Stimulated activated memory B cell treated with anti-CD40 and anti-IgM and Interleukin-4, amounts not matched to agents 10 μg/mL and 1 μg/mL and 100 μg/mL, for 72 hours (primary cell): ENCODE measurements at regions not wholly inside any gene's neighbourhood (a gene's known extent, or its start where the extent isn't known, plus 50 kb on each side); places are given as distances from the start of the nearest gene placed in this dataset.
A peak's percentile ranks its signal among the peaks of the same experiment; 100 is the strongest.

Experiments used
- ATAC-seq: fragments of 150-1000 bp; cut with Tn5 transposase; 2 replicates; pipeline ENCODE4 v1.10.0; 2021
- H3K27ac Mint-ChIP-seq: one replicate; pipeline ENCODE4 v1.8.0; 2022; ENCODE audit warnings: mild to moderate bottlenecking, mixed read lengths
- H3K27me3 Mint-ChIP-seq: one replicate; pipeline ENCODE4 v1.8.0; 2022; ENCODE audit warnings: mixed read lengths
- H3K36me3 Mint-ChIP-seq: one replicate; pipeline ENCODE4 v1.8.0; 2022; ENCODE audit warnings: mixed read lengths
- H3K4me1 Mint-ChIP-seq: one replicate; pipeline ENCODE4 v1.8.0; 2022; ENCODE audit warnings: mixed read lengths
- H3K4me3 Mint-ChIP-seq: one replicate; pipeline ENCODE4 v1.8.0; 2022; ENCODE audit warnings: mild to moderate bottlenecking, moderate library complexity, mixed read lengths
- H3K9me3 Mint-ChIP-seq: one replicate; pipeline ENCODE4 v1.8.0; 2022; ENCODE audit warnings: mixed read lengths

DNA sequence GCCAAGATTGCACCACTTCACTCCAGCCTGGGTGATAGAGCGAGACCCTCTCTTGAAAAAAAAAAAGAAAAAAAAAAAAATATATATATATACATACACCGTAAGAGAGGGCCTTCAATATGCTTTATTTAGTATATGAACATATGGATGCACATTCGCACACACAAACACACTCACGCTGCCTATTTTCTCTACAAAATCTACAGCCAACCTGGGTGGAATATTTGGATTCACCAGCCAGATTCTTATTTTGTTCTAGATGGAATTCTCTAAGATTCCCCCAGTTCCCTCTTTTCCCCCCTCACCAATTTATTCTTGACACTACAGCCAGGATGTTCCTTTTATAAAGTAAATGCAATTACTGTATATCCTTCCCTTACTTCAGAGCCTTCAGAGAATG lies 131.6 kb downstream of the TM2D1 start:
- no peaks in the 10 kb centered on the region for H3K4me1 Mint-ChIP-seq
- H3K36me3 Mint-ChIP-seq: no peaks in the 10 kb centered on the region
- peaks cover 45% of the 10 kb centered on the region for H3K27me3 Mint-ChIP-seq
- no peaks in the 10 kb centered on the region for H3K9me3 Mint-ChIP-seq
- H3K4me3 Mint-ChIP-seq: no peak overlapping the region
- H3K27ac Mint-ChIP-seq: no peak overlapping the region
- ATAC-seq: no peak

DNA sequence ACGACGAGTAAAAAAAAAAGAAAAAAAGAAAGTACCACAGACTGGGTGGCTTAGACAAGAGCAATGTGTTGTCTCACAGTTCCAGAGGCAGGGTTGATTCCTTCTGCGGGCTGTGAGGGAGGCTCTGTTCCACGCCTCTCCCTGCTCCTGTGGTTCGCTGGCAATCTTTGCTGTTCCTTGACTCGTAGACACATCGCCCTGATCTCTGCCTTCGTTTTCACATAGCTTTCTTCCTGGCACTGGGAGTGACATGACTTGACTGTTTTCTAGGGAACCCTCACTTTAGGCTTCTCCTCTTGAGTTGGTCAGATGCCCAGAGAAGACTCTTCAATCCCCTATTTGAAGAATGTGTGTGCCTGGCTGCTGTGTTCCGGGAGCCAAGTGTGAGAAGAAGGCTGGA lies 133.6 kb downstream of the TM2D1 start:
- Mint-ChIP-seq H3K27me3 (peaks cover 31% of the 10 kb centered on the region), H3K27ac (no peak overlapping the region), H3K4me3 (no peak overlapping the region), H3K4me1 (no peaks in the 10 kb centered on the region), H3K36me3 (no peaks in the 10 kb centered on the region), H3K9me3 (no peaks in the 10 kb centered on the region)
- no peak for ATAC-seq

GRCh38 chr1:61588736-61589672 lies 135.9 kb downstream of the TM2D1 start:
- ATAC-seq: peak; percentile 77
- no peaks in the 10 kb centered on the region for H3K36me3 Mint-ChIP-seq
- H3K27ac Mint-ChIP-seq: no peak overlapping the region
- H3K27me3 Mint-ChIP-seq: peaks cover 36% of the 10 kb centered on the region
- no peaks in the 10 kb centered on the region for H3K9me3 Mint-ChIP-seq
- H3K4me1 Mint-ChIP-seq: no peaks in the 10 kb centered on the region
- H3K4me3 Mint-ChIP-seq: no peak overlapping the region

DNA sequence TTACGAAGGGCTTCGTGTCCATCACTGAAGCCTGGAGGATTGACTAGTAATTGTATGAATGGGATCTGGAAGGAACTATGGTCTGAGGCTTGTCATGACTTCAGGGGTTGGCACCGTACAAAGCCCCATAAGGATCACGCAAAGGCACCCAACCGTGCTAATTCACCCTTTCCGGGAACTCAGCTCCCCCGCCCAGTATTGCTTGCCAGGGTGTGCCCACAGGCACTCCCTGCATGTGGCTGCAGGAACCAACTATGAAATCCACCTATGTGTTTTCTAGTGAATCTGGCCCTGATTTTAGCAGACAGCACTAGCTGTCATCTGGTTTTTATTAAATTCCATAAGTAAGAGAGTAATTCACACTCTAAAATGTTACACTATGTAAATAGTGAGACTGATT lies 139.2 kb downstream of the TM2D1 start:
- no peak for ATAC-seq
- Mint-ChIP-seq H3K4me3 (no peak overlapping the region), H3K36me3 (no peaks in the 10 kb centered on the region), H3K4me1 (no peaks in the 10 kb centered on the region), H3K9me3 (no peaks in the 10 kb centered on the region), H3K27ac (no peak overlapping the region), H3K27me3 (peaks cover 11% of the 10 kb centered on the region)

- H3K9me3 Mint-ChIP-seq: no peaks in the 10 kb centered on the region
- ATAC-seq: no peak
- no peaks in the 10 kb centered on the region for H3K4me1 Mint-ChIP-seq
Observed at GRCh38 chr1:61583703-61584102, 141.2 kb downstream of the TM2D1 start.

DNA sequence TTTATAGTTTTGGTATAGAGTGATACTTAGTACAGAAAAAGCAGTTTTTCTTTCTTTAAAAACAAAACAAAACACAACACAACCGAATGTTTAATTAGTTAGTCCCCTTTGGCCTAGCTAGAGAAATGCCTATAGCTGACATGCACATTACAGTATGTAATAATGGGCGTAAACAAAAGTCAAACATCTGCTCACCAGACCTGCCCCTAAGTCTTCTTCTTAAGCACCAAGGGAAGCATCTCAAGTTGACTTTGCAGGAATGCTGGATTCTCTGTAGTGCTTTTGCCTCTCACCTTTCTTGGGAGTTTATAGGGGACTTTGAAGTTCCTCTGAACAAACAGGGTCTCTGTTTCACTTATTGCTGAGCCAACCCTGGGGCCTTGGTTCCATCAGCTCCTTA lies 143.7 kb downstream of the TM2D1 start:
- H3K4me3 Mint-ChIP-seq: no peak overlapping the region
- H3K27me3 Mint-ChIP-seq: peaks cover 36% of the 10 kb centered on the region
- H3K36me3 Mint-ChIP-seq: no peaks in the 10 kb centered on the region
- no peaks in the 10 kb centered on the region for H3K4me1 Mint-ChIP-seq
- H3K9me3 Mint-ChIP-seq: no peaks in the 10 kb centered on the region
- ATAC-seq: no peak
- no peak overlapping the region for H3K27ac Mint-ChIP-seq

More at GRCh38 chr1:61583703-61584102, 141.2 kb downstream of the TM2D1 start:
- Mint-ChIP-seq H3K36me3 (no peaks in the 10 kb centered on the region), H3K4me3 (no peak overlapping the region), H3K27ac (no peak overlapping the region), H3K27me3 (peaks cover 24% of the 10 kb centered on the region)

- Mint-ChIP-seq H3K27me3 (peaks cover 31% of the 10 kb centered on the region), H3K4me3 (no peak overlapping the region), H3K4me1 (no peaks in the 10 kb centered on the region), H3K27ac (no peak overlapping the region), H3K36me3 (no peaks in the 10 kb centered on the region), H3K9me3 (no peaks in the 10 kb centered on the region)
- no peak for ATAC-seq
Observed at GRCh38 chr1:61580417-61580816, 144.5 kb downstream of the TM2D1 start.

GRCh38 chr1:61579802-61580201 lies 145.1 kb downstream of the TM2D1 start:
- H3K27me3 Mint-ChIP-seq: peaks cover 28% of the 10 kb centered on the region
- no peaks in the 10 kb centered on the region for H3K4me1 Mint-ChIP-seq
- no peak overlapping the region for H3K27ac Mint-ChIP-seq
- H3K36me3 Mint-ChIP-seq: no peaks in the 10 kb centered on the region
- no peaks in the 10 kb centered on the region for H3K9me3 Mint-ChIP-seq
- ATAC-seq: no peak
- H3K4me3 Mint-ChIP-seq: no peak overlapping the region

GRCh38 chr1:61572046-61572445 lies 152.9 kb downstream of the TM2D1 start:
- no peaks in the 10 kb centered on the region for H3K9me3 Mint-ChIP-seq
- H3K4me3 Mint-ChIP-seq: no peak overlapping the region

GRCh38 chr1:61570191-61570590 lies 154.8 kb downstream of the TM2D1 start:
- no peaks in the 10 kb centered on the region for H3K36me3 Mint-ChIP-seq
- H3K9me3 Mint-ChIP-seq: peaks cover 6% of the 10 kb centered on the region
- no peak overlapping the region for H3K27ac Mint-ChIP-seq
- no peaks in the 10 kb centered on the region for H3K4me1 Mint-ChIP-seq
- no peak overlapping the region for H3K4me3 Mint-ChIP-seq
- H3K27me3 Mint-ChIP-seq: no peaks in the 10 kb centered on the region
- no peak for ATAC-seq

More at GRCh38 chr1:61572046-61572445, 152.9 kb downstream of the TM2D1 start:
- no peaks in the 10 kb centered on the region for H3K4me1 Mint-ChIP-seq
- no peak for ATAC-seq
- H3K36me3 Mint-ChIP-seq: no peaks in the 10 kb centered on the region
- H3K27ac Mint-ChIP-seq: no peak overlapping the region
- H3K27me3 Mint-ChIP-seq: no peaks in the 10 kb centered on the region

DNA sequence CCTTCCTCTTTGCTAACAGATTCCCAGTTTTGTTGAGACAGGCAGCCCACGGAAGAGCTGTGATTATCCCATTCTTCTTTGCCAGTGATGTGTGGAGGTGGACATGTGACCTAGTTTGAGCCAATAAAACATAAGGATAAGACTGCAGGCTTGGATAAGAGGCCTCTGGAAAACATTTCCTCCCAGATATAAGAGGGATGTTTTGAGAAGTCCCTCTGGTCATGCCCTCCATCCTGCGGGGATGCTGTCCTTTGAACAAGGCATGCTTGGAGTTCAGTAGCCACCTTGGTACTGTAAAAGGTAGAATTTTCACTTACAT lies 155.7 kb downstream of the TM2D1 start:
- H3K27me3 Mint-ChIP-seq: no peaks in the 10 kb centered on the region
- H3K4me1 Mint-ChIP-seq: no peaks in the 10 kb centered on the region
- no peak for ATAC-seq
- no peaks in the 10 kb centered on the region for H3K36me3 Mint-ChIP-seq
- peaks cover 11% of the 10 kb centered on the region for H3K9me3 Mint-ChIP-seq
- H3K27ac Mint-ChIP-seq: no peak overlapping the region
- no peak overlapping the region for H3K4me3 Mint-ChIP-seq

- peaks cover 11% of the 10 kb centered on the region for H3K9me3 Mint-ChIP-seq
- no peak overlapping the region for H3K4me3 Mint-ChIP-seq
- H3K4me1 Mint-ChIP-seq: no peaks in the 10 kb centered on the region
- no peaks in the 10 kb centered on the region for H3K36me3 Mint-ChIP-seq
- H3K27me3 Mint-ChIP-seq: no peaks in the 10 kb centered on the region
- no peak for ATAC-seq
- H3K27ac Mint-ChIP-seq: no peak overlapping the region
Observed at GRCh38 chr1:61568460-61569302, 156.3 kb downstream of the TM2D1 start.

DNA sequence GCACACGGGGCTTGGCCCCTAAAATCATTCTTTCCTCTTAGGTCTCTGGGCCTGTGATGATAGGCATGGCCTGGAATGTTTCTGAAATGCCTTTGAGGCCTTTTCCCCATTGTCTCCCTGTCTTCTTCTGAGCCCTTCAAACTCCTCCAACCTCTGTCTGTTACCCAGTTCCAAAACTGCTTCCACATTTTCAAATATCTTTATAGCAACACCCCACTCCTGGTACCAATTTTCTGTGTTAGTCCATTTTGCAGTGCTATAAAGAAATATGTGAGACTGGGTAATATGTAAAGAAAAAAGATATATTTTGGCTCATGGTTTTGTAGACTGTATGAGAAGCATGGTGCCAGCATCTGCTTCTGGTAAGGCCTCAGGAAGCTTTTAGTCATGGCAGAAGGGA lies 158.8 kb downstream of the TM2D1 start:
- no peak overlapping the region for H3K4me3 Mint-ChIP-seq
- no peaks in the 10 kb centered on the region for H3K27me3 Mint-ChIP-seq
- H3K36me3 Mint-ChIP-seq: no peaks in the 10 kb centered on the region
- H3K27ac Mint-ChIP-seq: no peak overlapping the region
- H3K4me1 Mint-ChIP-seq: no peaks in the 10 kb centered on the region
- H3K9me3 Mint-ChIP-seq: peaks cover 11% of the 10 kb centered on the region
- ATAC-seq: no peak

- Mint-ChIP-seq H3K9me3 (peaks cover 11% of the 10 kb centered on the region), H3K4me3 (no peak overlapping the region), H3K27me3 (no peaks in the 10 kb centered on the region), H3K4me1 (no peaks in the 10 kb centered on the region), H3K36me3 (no peaks in the 10 kb centered on the region), H3K27ac (no peak overlapping the region)
- no peak for ATAC-seq
Observed at GRCh38 chr1:61563611-61564010, 161.3 kb downstream of the TM2D1 start.

DNA sequence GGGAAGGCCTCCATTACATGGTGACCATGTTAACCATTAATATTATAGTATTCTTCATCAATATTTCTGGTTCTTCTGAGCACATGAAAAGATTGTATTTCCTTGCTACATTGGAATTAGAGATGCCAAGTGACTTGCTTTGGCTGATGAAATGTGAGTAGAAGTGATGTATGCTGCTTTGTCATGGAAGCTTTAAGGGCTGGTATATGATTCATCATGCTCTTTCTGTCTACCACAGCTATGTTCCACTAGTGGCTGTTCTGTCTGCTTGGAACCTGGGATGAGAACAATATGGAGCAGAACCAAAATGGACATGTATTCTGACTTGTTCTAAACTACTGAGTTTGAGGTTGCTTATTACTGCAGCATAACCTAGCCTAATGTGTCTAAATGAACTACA lies 163.3 kb downstream of the TM2D1 start:
- no peaks in the 10 kb centered on the region for H3K27me3 Mint-ChIP-seq
- ATAC-seq: no peak
- H3K9me3 Mint-ChIP-seq: peaks cover 11% of the 10 kb centered on the region
- no peak overlapping the region for H3K27ac Mint-ChIP-seq
- H3K4me1 Mint-ChIP-seq: no peaks in the 10 kb centered on the region
- no peaks in the 10 kb centered on the region for H3K36me3 Mint-ChIP-seq
- H3K4me3 Mint-ChIP-seq: no peak overlapping the region

- H3K36me3 Mint-ChIP-seq: no peaks in the 10 kb centered on the region
- no peak overlapping the region for H3K4me3 Mint-ChIP-seq
- no peaks in the 10 kb centered on the region for H3K27me3 Mint-ChIP-seq
- no peak overlapping the region for H3K27ac Mint-ChIP-seq
- no peaks in the 10 kb centered on the region for H3K4me1 Mint-ChIP-seq
- H3K9me3 Mint-ChIP-seq: peaks cover 10% of the 10 kb centered on the region
- ATAC-seq: no peak
Observed at GRCh38 chr1:61560385-61560784, 164.6 kb downstream of the TM2D1 start.
